Caco-2 (cell line): ENCODE measurements at regions not wholly inside any gene's neighbourhood (a gene's known extent, or its start where the extent isn't known, plus 50 kb on each side); places are given as distances from the start of the nearest gene placed in this dataset.

Experiments used
- BruUV-seq: library from RNA; stranded (reverse); fragments of 400-500 nt; replicated peaks from 2 replicates; lab custom pipeline; 2021; lab: Mats Ljungman, UMichigan
- CTCF ChIA-PET: fragments of 300-600 bp; sonication (Branson Sonifier 250); formaldehyde crosslinking; loops from one replicate; lab custom pipeline; 2022; ENCODE audit warnings: antibody characterized with exemption; lab: Charles Lee
- POLR2A ChIA-PET: fragments of 300-600 bp; sonication (Branson Sonifier 250); formaldehyde crosslinking; loops from one replicate; lab custom pipeline; 2022; ENCODE audit warnings: antibody characterized with exemption; lab: Charles Lee
- DNase-seq, 2 experiments: peaks; one replicate each; pipeline versions ENCODE4 v3.0.0 to v3.0.0-alpha.2; 2020 to 2022
- H3K27me3 ChIP-seq: replicated peaks from 2 replicates; pipeline ENCODE4 v1.6.0; 2011; ENCODE audit warnings: low read length; ENCODE audit not compliant: control insufficient read depth, insufficient read depth
- H3K36me3 ChIP-seq: 2 replicates; pipeline ENCODE4 v1.5.1; 2011; ENCODE audit warnings: low read length; ENCODE audit not compliant: control insufficient read depth, insufficient read depth
- H3K4me1 ChIP-seq: fragments of 250-450 bp; sonication (Bioruptor Pico); 2 replicates; pipeline ENCODE4 v1.5.1; 2020; ENCODE audit warnings: mild to moderate bottlenecking
- H3K4me3 ChIP-seq: 2 replicates; pipeline ENCODE4 v1.5.1; 2011; ENCODE audit warnings: low read depth, mild to moderate bottlenecking, control low read depth, low read length
- H3K9me3 ChIP-seq: fragments of 250-450 bp; sonication (Bioruptor Pico); 2 replicates; pipeline ENCODE4 v1.5.1; 2020; ENCODE audit warnings: mild to moderate bottlenecking, moderate library complexity
- H3K27ac Mint-ChIP-seq: one replicate; pipeline ENCODE4 v1.8.0; 2022; ENCODE audit warnings: mixed read lengths; ENCODE audit not compliant: unreplicated experiment
- H3K27me3 Mint-ChIP-seq: one replicate; pipeline ENCODE4 v1.8.0; 2022; ENCODE audit warnings: mixed read lengths; ENCODE audit not compliant: insufficient read depth, unreplicated experiment
- H3K36me3 Mint-ChIP-seq: one replicate; pipeline ENCODE4 v1.8.0; 2022; ENCODE audit warnings: mild to moderate bottlenecking, mixed read lengths; ENCODE audit not compliant: insufficient read depth, unreplicated experiment
- H3K4me1 Mint-ChIP-seq: one replicate; pipeline ENCODE4 v1.8.0; 2022; ENCODE audit warnings: low read depth, mixed read lengths; ENCODE audit not compliant: unreplicated experiment
- H3K4me3 Mint-ChIP-seq: one replicate; pipeline ENCODE4 v1.8.0; 2022; ENCODE audit warnings: mild to moderate bottlenecking, moderate library complexity, mixed read lengths; ENCODE audit not compliant: unreplicated experiment
- H3K9me3 Mint-ChIP-seq: one replicate; pipeline ENCODE4 v1.8.0; 2022; ENCODE audit warnings: mixed read lengths; ENCODE audit not compliant: unreplicated experiment
- CTCF ChIP-seq, 2 experiments: fragments of 200-600 bp in 1 of 2; IDR thresholded peaks; 1 replicate in 1 of 2; 2 replicates in 1 of 2; pipeline versions ENCODE4 v1.5.1 to v1.8.0; 2011 to 2022; ENCODE audit warnings: antibody characterized with exemption in 1 of 2, control low read depth in 1 of 2, inconsistent platforms in 1 of 2, low read depth in 1 of 2, low read length in 1 of 2, mild to moderate bottlenecking in 1 of 2, moderate library complexity in 1 of 2; ENCODE audit not compliant: insufficient read depth in 1 of 2, severe bottlenecking in 1 of 2, unreplicated experiment in 1 of 2
- intact Hi-C: fragments of 100-400 bp; cut with micrococcal nuclease; formaldehyde crosslinking; loops from one replicate; pipeline ENCODE4 v1.10.0; 2022; ENCODE audit not compliant: unreplicated experiment

- Histone ChIP-seq H3K27me3 (peaks cover 2% of the 10 kb centered on the region; the same call in 1 of the 2 replicates), H3K4me3 (no peak overlapping the region), H3K36me3 (no peaks in the 10 kb centered on the region), H3K4me1 (no peaks in the 10 kb centered on the region), H3K9me3 (no peaks in the 10 kb centered on the region)
- CTCF ChIA-PET, result no interaction called here
- intact Hi-C loops, result no loop called here
- Mint-ChIP-seq H3K9me3 (peaks cover 10% of the 10 kb centered on the region), H3K27ac (no peak overlapping the region), H3K36me3 (no peaks in the 10 kb centered on the region), H3K4me1 (peaks cover 6% of the 10 kb centered on the region), H3K4me3 (no peak overlapping the region), H3K27me3 (peaks cover 6% of the 10 kb centered on the region)
- DNase-seq, result no peak
- TF ChIP-seq CTCF (IDR thresholded peaks at IDR 0.05; ENCODE audit: insufficient read depth in 1 of 2, low read depth in 1 of 2, low read length in 1 of 2, severe bottlenecking in 1 of 2, unreplicated experiment in 1 of 2), result no peak
- no TSS peak for BruUV-seq
- POLR2A ChIA-PET, result no interaction called here
Observed at GRCh38 chr2:217671871-217672270, 330.9 kb downstream of the TNS1 start.

GRCh38 chr2:217671075-217671474 is 331.7 kb downstream of the TNS1 start:
- no peak overlapping the region for H3K4me3 ChIP-seq
- H3K4me1 ChIP-seq, result no peaks in the 10 kb centered on the region
- POLR2A ChIA-PET, result no interaction called here
- Mint-ChIP-seq H3K9me3 (peaks cover 10% of the 10 kb centered on the region), H3K27me3 (peaks cover 6% of the 10 kb centered on the region), H3K36me3 (no peaks in the 10 kb centered on the region), H3K4me1 (peaks cover 6% of the 10 kb centered on the region), H3K27ac (no peak overlapping the region), H3K4me3 (no peak overlapping the region)
- DNase-seq, result no peak
- BruUV-seq, result no TSS peak
- no peaks in the 10 kb centered on the region for H3K9me3 ChIP-seq
- CTCF ChIA-PET, result no interaction called here
- intact Hi-C loops, result no loop called here
- no peaks in the 10 kb centered on the region for H3K36me3 ChIP-seq
- TF ChIP-seq CTCF (IDR thresholded peaks at IDR 0.05; ENCODE audit: insufficient read depth in 1 of 2, low read depth in 1 of 2, low read length in 1 of 2, severe bottlenecking in 1 of 2, unreplicated experiment in 1 of 2), result no peak
- H3K27me3 ChIP-seq, result peaks cover 2% of the 10 kb centered on the region; the same call in 1 of the 2 replicates

DNA sequence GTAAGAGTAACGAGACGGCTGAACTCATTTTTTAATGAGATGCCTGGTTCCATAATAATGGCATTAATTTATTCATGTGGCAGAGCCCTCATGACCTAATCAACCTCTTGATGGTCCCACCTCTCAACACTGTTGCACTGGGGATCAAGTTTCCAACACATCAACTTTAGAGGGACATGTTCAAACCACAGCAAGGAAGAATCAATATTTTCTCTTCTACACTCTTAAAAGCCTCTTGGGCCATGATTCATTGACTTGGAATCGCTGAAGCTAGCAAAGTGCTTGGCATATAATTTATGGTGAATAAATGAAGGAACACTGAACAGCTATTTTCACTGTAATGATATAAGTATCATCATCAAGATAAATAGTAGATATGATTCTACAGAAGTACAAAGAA is 333.0 kb downstream of the TNS1 start:
- ChIA-PET CTCF (no interaction called here), POLR2A (no interaction called here)
- Histone ChIP-seq H3K27me3 (peaks cover 2% of the 10 kb centered on the region; the same call in 1 of the 2 replicates), H3K4me1 (no peaks in the 10 kb centered on the region), H3K36me3 (no peaks in the 10 kb centered on the region), H3K9me3 (no peaks in the 10 kb centered on the region), H3K4me3 (no peak overlapping the region)
- Mint-ChIP-seq H3K9me3 (peaks cover 13% of the 10 kb centered on the region), H3K36me3 (no peaks in the 10 kb centered on the region), H3K27ac (no peak overlapping the region), H3K27me3 (peaks cover 6% of the 10 kb centered on the region), H3K4me3 (no peak overlapping the region), H3K4me1 (peaks cover 8% of the 10 kb centered on the region)
- TF ChIP-seq CTCF (IDR thresholded peaks at IDR 0.05; ENCODE audit: insufficient read depth in 1 of 2, low read depth in 1 of 2, low read length in 1 of 2, severe bottlenecking in 1 of 2, unreplicated experiment in 1 of 2), result no peak
- no TSS peak for BruUV-seq
- intact Hi-C loops, result no loop called here
- no peak for DNase-seq
